ENCODE measurements at regions not wholly inside any gene's neighbourhood (a gene's known extent, or its start where the extent isn't known, plus 50 kb on each side); places are given as distances from the start of the nearest gene placed in this dataset.

DNA sequence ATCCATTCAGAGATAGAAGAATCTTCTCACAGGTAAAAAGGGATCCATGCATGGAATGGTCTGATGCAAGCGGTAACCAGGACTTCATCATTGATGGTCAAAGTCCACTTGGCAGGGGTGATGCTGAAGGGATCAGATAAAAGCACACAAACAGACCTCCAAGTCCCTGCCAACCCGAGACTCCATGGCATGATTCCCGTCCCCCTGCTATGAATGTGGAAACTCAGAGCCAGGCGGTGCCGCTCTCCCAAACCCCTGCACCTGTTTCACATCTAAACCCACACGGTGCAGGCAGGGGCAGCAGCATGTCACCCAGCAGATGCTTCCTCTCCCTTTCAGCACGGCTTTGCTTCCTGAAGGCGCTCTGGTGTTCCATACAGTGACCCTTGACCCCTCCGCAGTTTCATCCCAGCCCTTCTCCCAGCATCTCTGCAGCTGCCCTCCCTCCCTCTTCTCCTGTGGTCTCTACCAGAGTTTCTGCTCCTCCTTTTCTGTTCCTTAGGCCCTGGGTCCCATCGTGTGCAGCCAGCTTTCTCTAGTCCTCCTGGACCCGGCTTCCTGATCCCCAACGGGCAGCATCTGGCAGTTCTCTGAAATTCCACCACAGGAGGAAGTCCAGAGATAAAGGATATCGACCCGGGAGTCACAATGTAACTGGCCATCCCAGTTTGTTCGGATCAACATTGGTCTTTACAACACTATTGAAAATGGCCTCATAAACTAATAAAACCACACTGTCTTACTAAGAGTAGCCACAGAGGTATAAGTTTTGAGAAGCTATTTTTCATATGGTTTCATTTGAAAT, 235.0 kb downstream of the TTLL2 start (continued):
- TF ChIP-seq, protein P1, sequence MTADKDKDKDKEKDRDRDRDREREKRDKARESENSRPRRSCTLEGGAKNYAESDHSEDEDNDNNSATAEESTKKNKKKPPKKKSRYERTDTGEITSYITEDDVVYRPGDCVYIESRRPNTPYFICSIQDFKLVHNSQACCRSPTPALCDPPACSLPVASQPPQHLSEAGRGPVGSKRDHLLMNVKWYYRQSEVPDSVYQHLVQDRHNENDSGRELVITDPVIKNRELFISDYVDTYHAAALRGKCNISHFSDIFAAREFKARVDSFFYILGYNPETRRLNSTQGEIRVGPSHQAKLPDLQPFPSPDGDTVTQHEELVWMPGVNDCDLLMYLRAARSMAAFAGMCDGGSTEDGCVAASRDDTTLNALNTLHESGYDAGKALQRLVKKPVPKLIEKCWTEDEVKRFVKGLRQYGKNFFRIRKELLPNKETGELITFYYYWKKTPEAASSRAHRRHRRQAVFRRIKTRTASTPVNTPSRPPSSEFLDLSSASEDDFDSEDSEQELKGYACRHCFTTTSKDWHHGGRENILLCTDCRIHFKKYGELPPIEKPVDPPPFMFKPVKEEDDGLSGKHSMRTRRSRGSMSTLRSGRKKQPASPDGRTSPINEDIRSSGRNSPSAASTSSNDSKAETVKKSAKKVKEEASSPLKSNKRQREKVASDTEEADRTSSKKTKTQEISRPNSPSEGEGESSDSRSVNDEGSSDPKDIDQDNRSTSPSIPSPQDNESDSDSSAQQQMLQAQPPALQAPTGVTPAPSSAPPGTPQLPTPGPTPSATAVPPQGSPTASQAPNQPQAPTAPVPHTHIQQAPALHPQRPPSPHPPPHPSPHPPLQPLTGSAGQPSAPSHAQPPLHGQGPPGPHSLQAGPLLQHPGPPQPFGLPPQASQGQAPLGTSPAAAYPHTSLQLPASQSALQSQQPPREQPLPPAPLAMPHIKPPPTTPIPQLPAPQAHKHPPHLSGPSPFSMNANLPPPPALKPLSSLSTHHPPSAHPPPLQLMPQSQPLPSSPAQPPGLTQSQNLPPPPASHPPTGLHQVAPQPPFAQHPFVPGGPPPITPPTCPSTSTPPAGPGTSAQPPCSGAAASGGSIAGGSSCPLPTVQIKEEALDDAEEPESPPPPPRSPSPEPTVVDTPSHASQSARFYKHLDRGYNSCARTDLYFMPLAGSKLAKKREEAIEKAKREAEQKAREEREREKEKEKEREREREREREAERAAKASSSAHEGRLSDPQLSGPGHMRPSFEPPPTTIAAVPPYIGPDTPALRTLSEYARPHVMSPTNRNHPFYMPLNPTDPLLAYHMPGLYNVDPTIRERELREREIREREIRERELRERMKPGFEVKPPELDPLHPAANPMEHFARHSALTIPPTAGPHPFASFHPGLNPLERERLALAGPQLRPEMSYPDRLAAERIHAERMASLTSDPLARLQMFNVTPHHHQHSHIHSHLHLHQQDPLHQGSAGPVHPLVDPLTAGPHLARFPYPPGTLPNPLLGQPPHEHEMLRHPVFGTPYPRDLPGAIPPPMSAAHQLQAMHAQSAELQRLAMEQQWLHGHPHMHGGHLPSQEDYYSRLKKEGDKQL (CRISPR knock-in tag; IDR thresholded peaks at IDR 0.05; ENCODE audit: low read depth) = peak; percentile 65; the same call in 1 of the 2 replicates
- TF ChIP-seq POLR2G (IDR thresholded peaks at IDR 0.05; ENCODE audit: low read depth, low read length) (peak; percentile 56; the same call in 1 of the 2 replicates), LRRFIP1 (CRISPR knock-in tag; conservative IDR thresholded peaks at IDR 0.05) (no peak), PRDM15 (CRISPR knock-in tag; IDR thresholded peaks at IDR 0.05) (peak; percentile 9; the same call in 1 of the 2 replicates)
- TF ChIP-seq, protein P2, sequence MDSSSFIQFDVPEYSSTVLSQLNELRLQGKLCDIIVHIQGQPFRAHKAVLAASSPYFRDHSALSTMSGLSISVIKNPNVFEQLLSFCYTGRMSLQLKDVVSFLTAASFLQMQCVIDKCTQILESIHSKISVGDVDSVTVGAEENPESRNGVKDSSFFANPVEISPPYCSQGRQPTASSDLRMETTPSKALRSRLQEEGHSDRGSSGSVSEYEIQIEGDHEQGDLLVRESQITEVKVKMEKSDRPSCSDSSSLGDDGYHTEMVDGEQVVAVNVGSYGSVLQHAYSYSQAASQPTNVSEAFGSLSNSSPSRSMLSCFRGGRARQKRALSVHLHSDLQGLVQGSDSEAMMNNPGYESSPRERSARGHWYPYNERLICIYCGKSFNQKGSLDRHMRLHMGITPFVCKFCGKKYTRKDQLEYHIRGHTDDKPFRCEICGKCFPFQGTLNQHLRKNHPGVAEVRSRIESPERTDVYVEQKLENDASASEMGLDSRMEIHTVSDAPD (CRISPR knock-in tag; IDR thresholded peaks at IDR 0.05) = no peak
- TF ChIP-seq, protein P3, sequence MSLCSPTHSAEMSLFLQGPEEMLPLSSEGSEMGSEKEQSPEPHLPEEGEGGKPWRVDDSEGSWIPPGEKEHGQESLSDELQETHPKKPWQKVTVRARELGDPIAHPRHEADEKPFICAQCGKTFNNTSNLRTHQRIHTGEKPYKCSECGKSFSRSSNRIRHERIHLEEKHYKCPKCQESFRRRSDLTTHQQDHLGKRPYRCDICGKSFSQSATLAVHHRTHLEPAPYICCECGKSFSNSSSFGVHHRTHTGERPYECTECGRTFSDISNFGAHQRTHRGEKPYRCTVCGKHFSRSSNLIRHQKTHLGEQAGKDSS (CRISPR knock-in tag; IDR thresholded peaks at IDR 0.05; ENCODE audit: borderline replicate concordance, low read depth) = peak; percentile 47
